SK-N-SH (cell line): ENCODE measurements at regions not wholly inside any gene's neighbourhood (a gene's known extent, or its start where the extent isn't known, plus 50 kb on each side); places are given as distances from the start of the nearest gene placed in this dataset.

ENCODE experiments used
- CTCF ChIA-PET: fragments of 300-600, 350-600 bp; formaldehyde crosslinking; extraction: SDS; loops from one replicate; lab custom pipeline; 2021; lab: Yijun Ruan, JAX
- POLR2A ChIA-PET: fragments of 350-600 bp; sonication (Branson Sonifier 250); formaldehyde crosslinking; extraction: SDS; loops from one replicate; lab custom pipeline; 2020; ENCODE audit warnings: antibody characterized with exemption, inconsistent platforms; lab: Yijun Ruan, JAX
- DNase-seq: peaks from one replicate; pipeline ENCODE4 v3.0.0; 2012
- H2AFZ ChIP-seq: fragments of 200-600 bp; sonication (generic); 2 replicates; pipeline ENCODE4 v1.8.1; 2016; ENCODE audit warnings: antibody characterized with exemption, mild to moderate bottlenecking, low read depth
- H3F3A ChIP-seq: fragments of 200-600 bp; sonication (generic); replicated peaks from 2 replicates; pipeline ENCODE3; 2016; ENCODE audit warnings: antibody characterized with exemption, mild to moderate bottlenecking; ENCODE audit not compliant: insufficient read depth
- H3K27ac ChIP-seq, 2 experiments: fragments of 200-500 bp in 1 of 2; fragments of 200-600 bp in 1 of 2; sonication (Bioruptor generic) in 1 of 2; sonication (generic), shearing (Covaris generic) in 1 of 2; 2 replicates each; pipeline versions ENCODE4 v1.5.1 to v1.6.1; 2014 to 2016; ENCODE audit warnings: low read depth in 2 of 2, inconsistent platforms in 1 of 2, low read length in 1 of 2, mild to moderate bottlenecking in 1 of 2, mixed read lengths in 1 of 2
- H3K27me3 ChIP-seq: fragments of 200-600 bp; sonication (generic), shearing (Covaris generic); 2 replicates; pipeline ENCODE4 v1.6.1; 2016; ENCODE audit warnings: mixed run types; ENCODE audit not compliant: insufficient read depth
- H3K36me3 ChIP-seq, 2 experiments: fragments of 200-500 bp in 1 of 2; fragments of 200-600 bp in 1 of 2; sonication (Bioruptor generic) in 1 of 2; sonication (generic) in 1 of 2; replicated peaks in 1 of 2; 2 replicates each; pipeline versions ENCODE3 to v1.5.1; 2014 to 2016; ENCODE audit warnings: low read length in 1 of 2, mild to moderate bottlenecking in 1 of 2; ENCODE audit not compliant: insufficient read depth in 2 of 2, control insufficient read depth in 1 of 2
- H3K4me1 ChIP-seq, 2 experiments: fragments of 200-500 bp in 1 of 2; fragments of 200-600 bp in 1 of 2; sonication (Bioruptor generic) in 1 of 2; sonication (generic), shearing (Covaris generic) in 1 of 2; 2 replicates each; pipeline versions ENCODE4 v1.5.1 to v1.6.1; 2014 to 2016; ENCODE audit warnings: low read depth in 1 of 2, low read length in 1 of 2, mixed run types in 1 of 2; ENCODE audit not compliant: insufficient read depth in 2 of 2, control insufficient read depth in 1 of 2
- H3K4me2 ChIP-seq: fragments of 200-600 bp; sonication (generic), shearing (Covaris generic); 2 replicates; pipeline ENCODE4 v1.6.1; 2017; ENCODE audit warnings: mixed run types
- H3K4me3 ChIP-seq, 2 experiments: fragments of 200-500 bp in 1 of 2; fragments of 200-600 bp in 1 of 2; sonication (Bioruptor generic) in 1 of 2; sonication (generic), shearing (Covaris generic) in 1 of 2; 2 replicates each; pipeline versions ENCODE4 v1.5.1 to v1.8.1; 2014 to 2016; ENCODE audit warnings: low read depth in 2 of 2, inconsistent platforms in 1 of 2, low read length in 1 of 2, mild to moderate bottlenecking in 1 of 2, mixed read lengths in 1 of 2, moderate library complexity in 1 of 2
- H3K79me2 ChIP-seq: fragments of 200-600 bp; sonication (generic); 2 replicates; pipeline ENCODE4 v1.8.1; 2017; ENCODE audit warnings: mild to moderate bottlenecking; ENCODE audit not compliant: insufficient read depth
- H3K9ac ChIP-seq: fragments of 200-600 bp; sonication (generic); 2 replicates; pipeline ENCODE4 v1.6.1; 2017; ENCODE audit warnings: mixed run types
- H3K9me2 ChIP-seq: fragments of 200-600 bp; sonication (generic); 2 replicates; pipeline ENCODE4 v1.6.1; 2017; ENCODE audit warnings: mixed run types
- H3K9me3 ChIP-seq: fragments of 200-600 bp; sonication (generic); 2 replicates; pipeline ENCODE4 v1.6.1; 2017; ENCODE audit warnings: mixed run types, mild to moderate bottlenecking, moderate library complexity
- H4K20me1 ChIP-seq: fragments of 200-600 bp; sonication (generic); 2 replicates; pipeline ENCODE4 v1.6.1; 2017; ENCODE audit warnings: mild to moderate bottlenecking, mixed run types; ENCODE audit not compliant: insufficient read depth
- CHD2 ChIP-seq: fragments of 150-350 bp; IDR thresholded peaks from 2 replicates; pipeline ENCODE4 v1.6.1; 2018; ENCODE audit warnings: low read length; ENCODE audit not compliant: partially characterized antibody
- CTCF ChIP-seq: fragments of 200-600 bp; sonication (generic); IDR thresholded peaks from 2 replicates; pipeline ENCODE4 v1.6.1; 2017; ENCODE audit warnings: antibody characterized with exemption, mild to moderate bottlenecking, moderate library complexity
- EZH2phosphoT487 ChIP-seq: fragments of 200-600 bp; sonication (generic); IDR thresholded peaks from 2 replicates; pipeline ENCODE4 v1.6.1; 2017; ENCODE audit warnings: low read depth, mixed run types, mild to moderate bottlenecking, antibody characterized with exemption, moderate library complexity, borderline replicate concordance
- FOSL2 ChIP-seq: IDR thresholded peaks from 2 replicates; pipeline ENCODE4 v1.4.0; 2012; ENCODE audit warnings: low read depth, mild to moderate bottlenecking, moderate library complexity, borderline replicate concordance
- GABPA ChIP-seq: IDR thresholded peaks from 2 replicates; pipeline ENCODE4 v1.4.0; 2012; ENCODE audit warnings: low read depth, mild to moderate bottlenecking
- GATA2 ChIP-seq: sonication (generic); formaldehyde crosslinking; IDR thresholded peaks from 2 replicates; pipeline ENCODE4 v1.5.0; 2020; ENCODE audit warnings: mild to moderate bottlenecking, missing genetic modification reagents
- JUND ChIP-seq: IDR thresholded peaks from 2 replicates; pipeline ENCODE4 v1.4.0; 2012
- NFIC ChIP-seq: IDR thresholded peaks from 2 replicates; pipeline ENCODE4 v1.4.0; 2012; ENCODE audit warnings: borderline replicate concordance
- POLR2AphosphoS5 ChIP-seq: IDR thresholded peaks from 2 replicates; pipeline ENCODE4 v1.6.1; 2012; ENCODE audit warnings: low read depth, low read length
- RAD21 ChIP-seq: IDR thresholded peaks from 2 replicates; pipeline ENCODE4 v1.6.1; 2012; ENCODE audit warnings: mild to moderate bottlenecking, low read length
- RCOR1 ChIP-seq: fragments of 150-350 bp; IDR thresholded peaks from 2 replicates; pipeline ENCODE4 v1.6.1; 2017; ENCODE audit warnings: antibody characterized with exemption, low read length
- RXRA ChIP-seq: IDR thresholded peaks from 2 replicates; pipeline ENCODE4 v1.4.0; 2012; ENCODE audit warnings: low read depth, mild to moderate bottlenecking, borderline replicate concordance
- SMC3 ChIP-seq: IDR thresholded peaks from 2 replicates; pipeline ENCODE4 v1.6.1; 2012; ENCODE audit warnings: low read depth, low read length, improper control_type of control experiment
- TCF12 ChIP-seq: IDR thresholded peaks from 2 replicates; pipeline ENCODE4 v1.4.0; 2012
- TEAD4 ChIP-seq: IDR thresholded peaks from 2 replicates; pipeline ENCODE4 v1.4.0; 2012; ENCODE audit warnings: mild to moderate bottlenecking, borderline replicate concordance; ENCODE audit not compliant: insufficient read depth
- WGBS: methylation state at CpG from one replicate; pipeline ENCODE4 v1.1.6; 2017; ENCODE audit warnings: low lambda C conversion rate; 5-methylcytosine and 5-hydroxymethylcytosine counted together
- TF ChIP-seq, protein P1 (sequence below): IDR thresholded peaks from 2 replicates; pipeline ENCODE4; 2012
- TF ChIP-seq, protein P2 (sequence below): fragments of 150-350 bp; IDR thresholded peaks from 2 replicates; pipeline ENCODE4 v1.6.1; 2017; ENCODE audit warnings: antibody characterized with exemption, low read length, low read depth, borderline replicate concordance
- TF ChIP-seq, protein P3 (sequence below): IDR thresholded peaks from 2 replicates; pipeline ENCODE4 v1.4.0; 2012; ENCODE audit warnings: low read depth

- TF ChIP-seq POLR2AphosphoS5, result no peak
Measured at GRCh38 chr4:175412746-175413145, 399.3 kb downstream of the GPM6A start (continued).

DNA sequence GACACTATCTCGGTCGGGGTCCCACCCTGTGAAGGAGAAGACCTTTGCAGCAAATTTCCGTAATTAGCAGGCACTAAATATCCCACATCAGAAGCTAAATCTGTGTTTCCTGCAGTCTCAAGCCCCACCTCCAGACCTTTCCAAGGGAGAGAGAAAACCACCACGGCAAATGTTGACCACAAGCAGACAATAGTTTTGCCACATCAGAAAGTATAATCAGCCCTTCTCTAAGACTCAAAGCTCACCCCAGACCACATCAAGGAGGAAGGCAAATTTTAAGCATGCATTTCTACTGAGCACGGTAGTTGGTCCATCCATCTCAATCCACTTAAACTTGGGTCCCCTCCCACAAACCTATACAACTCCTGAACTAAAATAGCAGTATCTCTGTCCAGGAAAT, 398.5 kb downstream of the GPM6A start:
- Histone ChIP-seq H3K27me3 (no peaks in the 10 kb centered on the region), H3K79me2 (no peaks in the 10 kb centered on the region), H2AFZ (no peak overlapping the region), H3F3A (peaks cover 12% of the 10 kb centered on the region), H4K20me1 (no peaks in the 10 kb centered on the region), H3K4me3 (no peak overlapping the region), H3K36me3 (no peaks in the 10 kb centered on the region), H3K4me1 (peaks cover 0 to 1% of the 10 kb centered on the region in 2 experiments; a peak in 1 of 4 replicates), H3K4me2 (no peak overlapping the region), H3K9me3 (peaks cover 12% of the 10 kb centered on the region), H3K27ac (no peak overlapping the region), H3K9ac (no peak overlapping the region), H3K9me2 (no peaks in the 10 kb centered on the region)
- DNase-seq, result no peak
- CTCF ChIA-PET, result no interaction called here
- POLR2A ChIA-PET, result interaction anchor here (0.7 kb wide), 1 partner anchor 335 kb away, joined by 4 read pairs; no protein-coding TSS in a partner anchor
- no peak for TF ChIP-seq JUND
- TF ChIP-seq GATA2, result no peak
- TF ChIP-seq RCOR1, result no peak
- no peak for TF ChIP-seq GABPA
- no peak for TF ChIP-seq CTCF
- no peak for TF ChIP-seq FOSL2
- TF ChIP-seq EZH2phosphoT487, result no peak
- TF ChIP-seq SMC3, result no peak
- TF ChIP-seq RAD21, result no peak
- no peak for TF ChIP-seq NFIC
- no peak for TF ChIP-seq RXRA
- TF ChIP-seq, protein P1, sequence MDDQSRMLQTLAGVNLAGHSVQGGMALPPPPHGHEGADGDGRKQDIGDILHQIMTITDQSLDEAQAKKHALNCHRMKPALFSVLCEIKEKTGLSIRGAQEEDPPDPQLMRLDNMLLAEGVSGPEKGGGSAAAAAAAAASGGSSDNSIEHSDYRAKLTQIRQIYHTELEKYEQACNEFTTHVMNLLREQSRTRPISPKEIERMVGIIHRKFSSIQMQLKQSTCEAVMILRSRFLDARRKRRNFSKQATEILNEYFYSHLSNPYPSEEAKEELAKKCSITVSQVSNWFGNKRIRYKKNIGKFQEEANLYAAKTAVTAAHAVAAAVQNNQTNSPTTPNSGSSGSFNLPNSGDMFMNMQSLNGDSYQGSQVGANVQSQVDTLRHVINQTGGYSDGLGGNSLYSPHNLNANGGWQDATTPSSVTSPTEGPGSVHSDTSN, result no peak
- TF ChIP-seq, protein P2, sequence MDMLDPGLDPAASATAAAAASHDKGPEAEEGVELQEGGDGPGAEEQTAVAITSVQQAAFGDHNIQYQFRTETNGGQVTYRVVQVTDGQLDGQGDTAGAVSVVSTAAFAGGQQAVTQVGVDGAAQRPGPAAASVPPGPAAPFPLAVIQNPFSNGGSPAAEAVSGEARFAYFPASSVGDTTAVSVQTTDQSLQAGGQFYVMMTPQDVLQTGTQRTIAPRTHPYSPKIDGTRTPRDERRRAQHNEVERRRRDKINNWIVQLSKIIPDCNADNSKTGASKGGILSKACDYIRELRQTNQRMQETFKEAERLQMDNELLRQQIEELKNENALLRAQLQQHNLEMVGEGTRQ, result no peak
- 46% methylated on average over 4 of the region's 5 CpGs for whole genome bisulfite sequencing

GRCh38 chr4:175414602-175415001, 397.5 kb downstream of the GPM6A start:
- Histone ChIP-seq H2AFZ (no peak overlapping the region), H3K9ac (no peak overlapping the region), H3K4me1 (peaks cover 0 to 9% of the 10 kb centered on the region in 2 experiments; a peak in 2 of 4 replicates), H3K27me3 (no peaks in the 10 kb centered on the region), H3K4me3 (no peak overlapping the region), H3K4me2 (no peak overlapping the region), H3F3A (peaks cover 17% of the 10 kb centered on the region), H3K9me3 (peaks cover 12% of the 10 kb centered on the region), H4K20me1 (no peaks in the 10 kb centered on the region), H3K36me3 (no peaks in the 10 kb centered on the region), H3K79me2 (no peaks in the 10 kb centered on the region), H3K27ac (no peak overlapping the region), H3K9me2 (no peaks in the 10 kb centered on the region)
- 35% methylated on average over 2 of the region's 2 CpGs for WGBS
- no peak for DNase-seq
- CTCF ChIA-PET, result no interaction called here
- POLR2A ChIA-PET, result no interaction called here
- TF ChIP-seq RCOR1, result no peak
- TF ChIP-seq TCF12, result no peak
- TF ChIP-seq TEAD4, result no peak
- no peak for TF ChIP-seq CTCF
- TF ChIP-seq CHD2, result no peak
- TF ChIP-seq, protein P3, sequence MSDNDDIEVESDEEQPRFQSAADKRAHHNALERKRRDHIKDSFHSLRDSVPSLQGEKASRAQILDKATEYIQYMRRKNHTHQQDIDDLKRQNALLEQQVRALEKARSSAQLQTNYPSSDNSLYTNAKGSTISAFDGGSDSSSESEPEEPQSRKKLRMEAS, result no peak
- no peak for TF ChIP-seq FOSL2
- TF ChIP-seq, protein P1, result no peak
